ENCODE measurements at regions not wholly inside any gene's neighbourhood (a gene's known extent, or its start where the extent isn't known, plus 50 kb on each side); places are given as distances from the start of the nearest gene placed in this dataset.

GRCh38 chr6:61622601-61623000 lies 663.4 kb downstream of the KHDRBS2 start:
- TF ChIP-seq REST (IDR thresholded peaks at IDR 0.05; ENCODE audit: low read depth) (no peak), CREB1 (IDR thresholded peaks at IDR 0.05; ENCODE audit: low read depth) (no peak), RAD21 (IDR thresholded peaks at IDR 0.05; ENCODE audit: low read depth) (no peak), TEAD4 (IDR thresholded peaks at IDR 0.05) (no peak), TCF12 (IDR thresholded peaks at IDR 0.05; ENCODE audit: low read depth) (no peak), FOXM1 (IDR thresholded peaks at IDR 0.05; ENCODE audit: borderline replicate concordance, low read depth) (no peak), MAX (IDR thresholded peaks at IDR 0.05) (no peak), EP300 (IDR thresholded peaks at IDR 0.05; ENCODE audit: borderline replicate concordance) (no peak), EGR1 (IDR thresholded peaks at IDR 0.05) (no peak), CEBPB (IDR thresholded peaks at IDR 0.05) (no peak), YY1 (IDR thresholded peaks at IDR 0.05; ENCODE audit: low read depth) (no peak), NFIC (IDR thresholded peaks at IDR 0.05) (no peak), USF1 (IDR thresholded peaks at IDR 0.05) (no peak), ZBTB7A (IDR thresholded peaks at IDR 0.05; ENCODE audit: low read depth) (no peak), TAF1 (IDR thresholded peaks at IDR 0.05; ENCODE audit: low read depth) (no peak)

- TF ChIP-seq CREB1 (IDR thresholded peaks at IDR 0.05; ENCODE audit: low read depth) (no peak), USF1 (IDR thresholded peaks at IDR 0.05) (no peak), EP300 (IDR thresholded peaks at IDR 0.05; ENCODE audit: borderline replicate concordance) (no peak), NFIC (IDR thresholded peaks at IDR 0.05) (no peak), ZBTB7A (IDR thresholded peaks at IDR 0.05; ENCODE audit: low read depth) (no peak), TAF1 (IDR thresholded peaks at IDR 0.05; ENCODE audit: low read depth) (no peak), MAX (IDR thresholded peaks at IDR 0.05) (no peak), REST (IDR thresholded peaks at IDR 0.05; ENCODE audit: low read depth) (no peak), EGR1 (IDR thresholded peaks at IDR 0.05) (no peak), FOXM1 (IDR thresholded peaks at IDR 0.05; ENCODE audit: borderline replicate concordance, low read depth) (no peak), CEBPB (IDR thresholded peaks at IDR 0.05) (no peak)
Measured at GRCh38 chr6:61614119-61614518, 671.9 kb downstream of the KHDRBS2 start.

GRCh38 chr6:61606500-61606899 lies 679.5 kb downstream of the KHDRBS2 start:
- TF ChIP-seq NFIC (IDR thresholded peaks at IDR 0.05) (no peak), EGR1 (IDR thresholded peaks at IDR 0.05) (no peak), TAF1 (IDR thresholded peaks at IDR 0.05; ENCODE audit: low read depth) (no peak), TCF12 (IDR thresholded peaks at IDR 0.05; ENCODE audit: low read depth) (no peak), MAX (IDR thresholded peaks at IDR 0.05) (no peak), ZBTB7A (IDR thresholded peaks at IDR 0.05; ENCODE audit: low read depth) (no peak), USF1 (IDR thresholded peaks at IDR 0.05) (no peak), RAD21 (IDR thresholded peaks at IDR 0.05; ENCODE audit: low read depth) (no peak), REST (IDR thresholded peaks at IDR 0.05; ENCODE audit: low read depth) (no peak), CREB1 (IDR thresholded peaks at IDR 0.05; ENCODE audit: low read depth) (no peak), CEBPB (IDR thresholded peaks at IDR 0.05) (no peak), YY1 (IDR thresholded peaks at IDR 0.05; ENCODE audit: low read depth) (no peak)

- no peak for TF ChIP-seq ZBTB7A (IDR thresholded peaks at IDR 0.05; ENCODE audit: low read depth)
- TF ChIP-seq FOXM1 (IDR thresholded peaks at IDR 0.05; ENCODE audit: borderline replicate concordance, low read depth): no peak
- no peak for TF ChIP-seq TEAD4 (IDR thresholded peaks at IDR 0.05)
- TF ChIP-seq TCF12 (IDR thresholded peaks at IDR 0.05; ENCODE audit: low read depth): no peak
- no peak for TF ChIP-seq CEBPB (IDR thresholded peaks at IDR 0.05)
- no peak for TF ChIP-seq NFIC (IDR thresholded peaks at IDR 0.05)
- no peak for TF ChIP-seq RAD21 (IDR thresholded peaks at IDR 0.05; ENCODE audit: low read depth)
- TF ChIP-seq REST (IDR thresholded peaks at IDR 0.05; ENCODE audit: low read depth): no peak
- TF ChIP-seq EP300 (IDR thresholded peaks at IDR 0.05; ENCODE audit: borderline replicate concordance): no peak
- no peak for TF ChIP-seq MAX (IDR thresholded peaks at IDR 0.05)
- no peak for TF ChIP-seq YY1 (IDR thresholded peaks at IDR 0.05; ENCODE audit: low read depth)
- no peak for TF ChIP-seq TAF1 (IDR thresholded peaks at IDR 0.05; ENCODE audit: low read depth)
- no peak for TF ChIP-seq USF1 (IDR thresholded peaks at IDR 0.05)
Measured at GRCh38 chr6:61592238-61592637, 693.8 kb downstream of the KHDRBS2 start.
